ENCODE measurements at regions not wholly inside any gene's neighbourhood (a gene's known extent, or its start where the extent isn't known, plus 50 kb on each side); places are given as distances from the start of the nearest gene placed in this dataset.
"Not testable (repeated sequence)": the region's sequence is repeated elsewhere in the genome, so short reads cannot be mapped to it uniquely, and the experiment has no call there.

- no peak for DNase-seq
Observed at GRCh38 chr18:23311351-23312121, 141.6 kb upstream of the RIOK3 start.

GRCh38 chr18:23313379-23313778 is 139.7 kb upstream of the RIOK3 start:
- no peak for DNase-seq

DNA sequence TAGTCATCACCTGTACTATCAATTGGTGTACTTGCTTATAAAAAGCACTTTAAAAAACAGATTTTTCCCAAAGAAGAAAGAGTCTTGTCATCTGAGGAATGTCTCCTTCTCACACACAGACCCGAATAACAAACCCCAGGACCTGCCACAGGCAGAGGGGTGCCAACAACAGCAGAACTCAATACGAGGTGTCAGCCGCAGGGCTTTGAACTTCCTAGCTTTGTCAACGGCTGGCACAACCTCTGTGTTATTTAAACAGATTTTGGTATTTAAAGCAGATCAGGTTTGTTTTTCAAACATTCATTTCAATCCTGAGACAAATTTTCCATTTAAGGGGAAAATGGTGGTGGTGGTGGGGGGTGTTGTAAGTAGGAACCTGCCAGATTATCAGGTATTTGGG is 138.4 kb upstream of the RIOK3 start:
- DNase-seq: no peak

GRCh38 chr18:23316316-23316715 is 136.8 kb upstream of the RIOK3 start:
- no peak for DNase-seq

- no peak for DNase-seq
Observed at GRCh38 chr18:23316988-23317387, 136.1 kb upstream of the RIOK3 start.

DNA sequence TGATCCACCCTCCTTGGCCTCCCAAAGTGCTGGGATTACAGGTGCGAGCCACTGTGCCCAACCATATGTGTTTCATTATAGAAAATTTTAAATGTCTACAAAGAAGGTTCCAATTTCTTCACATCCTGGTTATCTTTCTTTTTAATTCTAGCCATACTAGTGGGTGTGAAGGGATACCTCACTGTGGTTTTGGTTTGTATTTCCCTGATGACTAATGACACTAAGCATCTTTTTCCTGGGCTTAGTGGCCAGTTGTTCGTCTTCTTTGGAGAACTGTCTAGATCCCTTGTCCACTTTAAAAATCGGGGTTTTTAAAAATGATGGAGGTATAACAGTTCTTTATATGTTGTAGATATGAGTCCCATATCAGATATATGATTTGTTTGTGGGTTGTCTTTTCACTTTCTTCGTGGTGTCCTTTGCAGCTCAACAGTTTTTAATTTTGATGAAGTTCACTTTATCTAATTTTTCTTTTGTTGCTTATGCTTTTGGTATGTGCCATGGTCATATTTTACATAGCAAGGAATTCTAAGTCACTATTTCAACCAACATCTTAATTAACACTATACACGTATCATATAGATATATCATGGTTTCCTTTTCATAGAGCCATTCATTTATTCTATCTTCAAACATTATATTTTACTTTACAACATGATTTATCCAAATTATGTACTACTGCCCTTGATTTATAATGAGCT is 135.0 kb upstream of the RIOK3 start:
- DNase-seq: no peak

GRCh38 chr18:23320709-23321236 is 132.3 kb upstream of the RIOK3 start:
- no peak for DNase-seq

GRCh38 chr18:23321996-23322395 is 131.1 kb upstream of the RIOK3 start:
- no peak for DNase-seq

DNA sequence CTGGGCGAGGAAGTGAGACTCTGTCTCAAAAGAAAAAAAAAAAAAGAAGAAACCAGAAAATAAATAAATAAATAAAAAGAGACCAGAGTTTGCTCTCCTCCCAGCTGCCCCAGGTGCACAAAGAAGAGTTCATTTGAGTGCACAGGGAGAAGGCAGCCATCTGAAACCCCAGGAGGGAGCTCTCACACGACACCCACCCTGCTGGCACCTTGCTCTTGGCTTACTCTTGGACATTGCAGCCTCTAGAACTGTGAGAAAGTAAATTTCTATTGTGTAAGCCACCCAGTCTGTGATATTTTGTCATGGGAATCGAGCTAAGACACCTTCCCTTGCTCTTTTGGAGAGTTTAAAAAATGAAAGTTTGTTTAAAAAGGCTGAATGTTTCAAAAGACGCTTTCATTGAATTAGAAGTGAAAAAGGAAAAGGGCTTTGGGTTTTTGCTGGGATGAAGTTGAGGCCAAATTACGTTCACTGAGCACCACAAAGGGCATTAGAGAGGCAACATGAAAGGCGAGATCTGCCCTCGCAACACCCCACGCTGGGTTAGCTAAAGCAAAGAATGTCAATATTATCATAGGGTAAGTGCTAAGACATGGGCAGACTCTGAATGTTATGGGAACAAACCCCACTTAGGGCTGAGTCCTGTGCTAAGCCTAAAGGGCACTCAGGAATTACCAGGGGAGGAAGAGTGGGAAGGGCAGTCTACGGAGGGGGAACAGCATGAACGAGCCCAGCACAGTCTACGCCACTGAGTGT is 128.9 kb upstream of the RIOK3 start:
- DNase-seq: no peak

DNA sequence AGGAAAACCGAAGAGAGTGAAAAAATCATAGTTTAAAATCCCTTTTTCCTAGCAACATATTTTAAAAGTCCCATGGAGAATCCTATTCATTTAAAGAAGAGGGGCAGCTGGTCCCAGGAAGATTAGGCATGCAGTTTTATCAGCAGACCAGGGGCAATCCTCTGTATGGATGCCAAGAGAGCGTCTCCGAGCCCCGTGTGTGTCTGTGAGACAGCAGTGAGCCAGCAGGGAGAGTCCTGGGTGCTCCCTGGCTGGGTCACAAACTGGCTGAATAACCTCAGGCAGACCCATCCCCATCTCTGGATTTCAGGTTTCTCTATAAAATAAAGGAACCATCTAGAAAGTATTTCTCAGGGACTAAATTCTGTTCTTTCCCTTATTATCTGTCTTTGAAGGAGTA is 128.2 kb upstream of the RIOK3 start:
- no peak for DNase-seq

- not testable (repeated sequence) for DNase-seq
Observed at GRCh38 chr18:23329671-23330070, 123.4 kb upstream of the RIOK3 start.

DNA sequence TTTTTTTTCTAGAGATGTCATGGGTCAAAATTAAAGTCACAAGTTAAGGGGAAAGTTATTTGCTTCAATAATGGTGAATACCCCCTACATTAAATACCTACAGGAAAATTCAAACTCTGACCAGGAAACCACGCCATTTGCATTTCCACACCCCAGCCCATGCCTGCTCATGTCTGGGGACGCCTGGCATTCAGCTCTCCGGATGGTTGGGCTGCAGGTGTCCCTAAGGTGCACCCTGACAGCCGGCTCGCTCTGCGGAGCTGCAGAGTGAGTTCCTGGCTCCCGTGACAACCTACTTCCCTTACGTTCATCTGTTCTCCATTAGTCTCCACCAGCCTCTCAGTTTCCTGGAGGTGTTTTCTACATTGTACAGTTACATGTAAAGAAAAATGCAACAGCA is 122.7 kb upstream of the RIOK3 start:
- no peak for DNase-seq

GRCh38 chr18:23331091-23331920 is 121.8 kb upstream of the RIOK3 start:
- DNase-seq: no peak

GRCh38 chr18:23332356-23332755 is 120.7 kb upstream of the RIOK3 start:
- no peak for DNase-seq

GRCh38 chr18:23333827-23334226 is 119.3 kb upstream of the RIOK3 start:
- no peak for DNase-seq

GRCh38 chr18:23334569-23334968 is 118.5 kb upstream of the RIOK3 start:
- DNase-seq: no peak

- DNase-seq: no peak
Observed at GRCh38 chr18:23336101-23336500, 117.0 kb upstream of the RIOK3 start.

GRCh38 chr18:23337599-23338444 is 115.3 kb upstream of the RIOK3 start:
- peak; percentile 13 for DNase-seq

- no peak for DNase-seq
Observed at GRCh38 chr18:23340661-23341060, 112.4 kb upstream of the RIOK3 start.

- DNase-seq: no peak
Observed at GRCh38 chr18:23341383-23341782, 111.7 kb upstream of the RIOK3 start.

DNA sequence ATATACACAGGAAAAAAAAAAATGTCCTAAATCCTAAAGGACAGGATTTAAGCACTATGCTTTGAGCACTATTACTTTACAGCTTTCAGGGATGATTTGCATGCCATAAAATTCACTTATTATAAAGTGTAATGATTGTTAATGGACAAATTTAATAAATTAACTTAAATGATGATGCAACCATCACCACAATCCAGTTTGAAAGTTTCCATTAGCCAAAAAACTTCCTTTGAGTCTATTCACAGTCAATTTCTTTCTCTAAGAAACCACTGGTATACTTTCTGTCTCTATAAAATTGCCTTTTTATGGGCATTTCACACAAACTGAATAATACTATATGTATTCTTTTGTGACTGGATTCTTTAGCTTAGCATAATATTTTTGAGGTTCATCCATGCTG is 111.1 kb upstream of the RIOK3 start:
- no peak for DNase-seq

DNA sequence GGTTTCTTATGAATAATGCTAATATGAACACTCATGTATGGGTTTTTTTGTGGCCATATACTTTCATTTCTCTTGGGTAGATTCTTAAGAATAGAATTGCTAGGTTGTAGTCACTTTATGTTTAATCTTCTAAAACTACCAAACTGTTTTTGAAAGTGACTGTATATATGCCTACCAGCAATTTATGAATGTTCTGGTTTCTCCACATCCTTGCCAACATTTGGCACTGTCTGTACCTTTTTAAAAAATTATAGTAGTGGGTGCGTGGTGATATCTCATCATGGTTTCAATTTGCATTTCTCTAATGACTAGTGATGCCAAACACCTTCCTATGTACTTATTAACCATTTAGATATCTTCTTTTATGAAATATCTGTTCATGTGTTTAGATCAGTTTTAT is 110.6 kb upstream of the RIOK3 start:
- no peak for DNase-seq

Data from NCI-H1092 treated with DMSO at 0.1 percent for 48 hours (cell line).